ENCODE measurements at regions not wholly inside any gene's neighbourhood (a gene's known extent, or its start where the extent isn't known, plus 50 kb on each side); places are given as distances from the start of the nearest gene placed in this dataset.

DNA sequence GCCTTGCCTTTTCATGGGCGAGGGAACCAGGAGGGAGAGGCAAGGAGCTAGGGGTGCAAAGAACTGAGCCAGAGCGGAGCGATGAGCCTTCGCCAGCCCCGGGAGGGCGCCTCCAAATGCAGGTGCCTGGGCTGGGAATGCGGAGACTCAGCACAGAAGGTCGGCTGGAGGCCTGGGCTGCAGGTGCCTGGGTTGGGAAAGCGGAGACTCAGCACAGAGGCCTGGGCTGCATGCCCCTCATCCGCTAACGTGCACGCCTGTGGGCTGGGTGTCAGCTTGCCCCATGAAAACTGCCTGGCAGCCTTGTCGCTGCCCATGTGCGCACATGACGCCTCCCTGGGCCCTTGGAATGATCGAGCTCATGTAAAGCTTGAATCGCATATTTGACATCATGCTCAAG lies 51.8 kb downstream of the POM121L12 start:
- 92 to 95% (median 93%) methylated on average over 17 of the region's 17 CpGs for WGBS, 3 donors
- DNase-seq (no peak), FAIRE-seq (no peak)
- no peaks in the 10 kb centered on the region for H3K36me3 ChIP-seq (ENCODE audit: control insufficient read depth in 3 of 3, insufficient read depth in 2 of 3, low read depth in 1 of 3, low read length in 3 of 3)
- H3K9me3 ChIP-seq (ENCODE audit: control insufficient read depth in 2 of 2, insufficient read depth in 1 of 2, low read depth in 1 of 2, low read length in 1 of 2) = peaks cover 0 to 11% of the 10 kb centered on the region in 2 donors
- no peaks in the 10 kb centered on the region for H3K27me3 ChIP-seq (ENCODE audit: control insufficient read depth in 3 of 3, insufficient read depth in 3 of 3, low read length in 3 of 3)
- H3K4me1 ChIP-seq (ENCODE audit: control insufficient read depth in 3 of 3, insufficient read depth in 2 of 3, low read depth in 1 of 3, low read length in 2 of 3) = no peaks in the 10 kb centered on the region
- no peak overlapping the region for H3K4me3 ChIP-seq (ENCODE audit: low read depth in 1 of 3, low read length in 3 of 3)
- H3K27ac ChIP-seq (ENCODE audit: low read depth in 1 of 3, low read length in 2 of 3) = no peak overlapping the region

DNA sequence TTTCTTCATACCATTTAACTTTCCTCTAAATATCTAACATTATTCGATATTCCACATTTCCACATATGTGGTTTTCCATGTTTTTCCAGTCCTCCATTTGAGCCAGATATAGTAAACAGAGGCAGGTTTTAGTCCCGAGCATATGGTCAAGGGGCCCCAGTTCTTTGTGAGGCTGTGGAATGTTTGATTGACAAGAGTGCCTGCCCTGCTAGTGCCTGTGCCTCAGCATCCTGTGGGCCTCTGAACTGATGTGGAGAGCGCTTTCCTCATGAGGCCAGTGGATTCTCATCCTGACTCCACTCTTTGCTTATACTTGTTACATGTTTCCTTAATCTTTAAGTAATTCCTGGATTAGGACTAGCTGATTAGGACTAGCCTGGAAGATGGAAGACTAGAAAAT lies 58.8 kb downstream of the POM121L12 start:
- H3K9me3 ChIP-seq (ENCODE audit: control insufficient read depth in 2 of 2, insufficient read depth in 1 of 2, low read depth in 1 of 2, low read length in 1 of 2) = peaks cover 0 to 1% of the 10 kb centered on the region in 2 donors
- FAIRE-seq = no peak
- H3K27ac ChIP-seq (ENCODE audit: low read depth in 1 of 3, low read length in 2 of 3) = no peak overlapping the region
- H3K4me1 ChIP-seq (ENCODE audit: control insufficient read depth in 3 of 3, insufficient read depth in 2 of 3, low read depth in 1 of 3, low read length in 2 of 3) = no peaks in the 10 kb centered on the region
- no peaks in the 10 kb centered on the region for H3K27me3 ChIP-seq (ENCODE audit: control insufficient read depth in 3 of 3, insufficient read depth in 3 of 3, low read length in 3 of 3)
- WGBS, 3 donors = 70 to 81% (median 70%) methylated on average over 3 of the region's 3 CpGs
- no peak overlapping the region for H3K4me3 ChIP-seq (ENCODE audit: low read depth in 1 of 3, low read length in 3 of 3)
- H3K36me3 ChIP-seq (ENCODE audit: control insufficient read depth in 3 of 3, insufficient read depth in 2 of 3, low read depth in 1 of 3, low read length in 3 of 3) = no peaks in the 10 kb centered on the region
- DNase-seq = no peak

DNA sequence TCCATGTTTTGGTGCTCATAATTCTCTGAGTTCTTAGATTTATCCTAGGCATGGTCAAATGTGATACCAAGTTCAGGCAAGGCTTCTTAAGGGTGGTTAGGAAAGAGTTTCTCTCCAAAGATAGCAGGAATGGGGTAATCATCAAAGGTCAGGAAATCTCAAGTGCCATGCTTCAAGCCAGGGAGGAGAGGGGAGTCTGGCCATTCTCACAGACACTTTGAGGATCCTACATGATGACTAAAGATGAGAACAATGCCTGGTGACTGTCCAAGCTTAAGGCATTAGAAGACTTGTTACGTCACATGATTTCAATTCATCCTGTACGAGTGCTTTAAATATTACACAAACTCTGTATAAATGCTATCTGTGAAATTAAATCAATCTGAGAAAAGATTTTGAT lies 59.4 kb downstream of the POM121L12 start:
- 82 to 87% (median 86%) methylated on average over 2 of the region's 2 CpGs for WGBS, 3 donors
- no peak for FAIRE-seq

DNA sequence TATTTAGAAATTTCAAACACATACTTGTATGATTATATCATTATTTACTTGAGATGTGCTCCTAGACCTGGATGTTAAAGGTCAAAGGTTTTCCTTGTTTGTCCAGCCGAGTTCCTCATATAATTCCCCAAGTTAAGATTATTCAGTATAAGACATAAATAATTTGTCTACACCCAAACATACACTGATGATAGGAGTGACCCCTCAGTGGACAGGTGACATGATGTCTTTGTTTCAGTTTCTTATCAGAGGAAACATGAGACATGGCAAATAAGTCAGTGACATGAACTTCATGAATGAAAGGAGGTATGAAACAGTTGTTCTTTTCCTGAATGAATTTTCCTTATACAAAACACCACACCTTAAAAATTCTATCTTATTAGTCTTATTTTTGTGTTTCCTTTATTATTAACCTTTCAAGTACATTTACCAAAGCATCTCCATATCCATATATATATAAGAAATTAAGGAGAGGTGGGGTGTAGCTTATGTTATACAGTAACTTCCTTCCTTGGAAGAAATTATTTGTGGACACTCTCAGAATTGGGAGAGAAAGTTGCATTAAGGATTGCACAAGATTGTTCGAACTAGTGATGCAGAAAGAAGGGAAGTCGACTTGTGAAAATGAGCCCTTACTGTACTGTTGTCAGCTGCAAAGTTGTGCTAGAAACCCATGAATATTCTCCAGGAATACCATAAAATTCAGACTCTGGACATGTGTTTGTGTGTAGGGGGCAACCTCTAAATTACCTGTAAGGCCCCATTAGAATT lies 60.5 kb downstream of the POM121L12 start:
- WGBS, 3 donors = 28 to 44% (median 29%) methylated on average over 3 of the region's 3 CpGs
- Histone ChIP-seq H3K36me3 (ENCODE audit: control insufficient read depth in 3 of 3, insufficient read depth in 2 of 3, low read depth in 1 of 3, low read length in 3 of 3) (no peaks in the 10 kb centered on the region), H3K9me3 (ENCODE audit: control insufficient read depth in 2 of 2, insufficient read depth in 1 of 2, low read depth in 1 of 2, low read length in 1 of 2) (peaks cover 0 to 1% of the 10 kb centered on the region in 2 donors), H3K4me3 (ENCODE audit: low read depth in 1 of 3, low read length in 3 of 3) (no peak overlapping the region), H3K27me3 (ENCODE audit: control insufficient read depth in 3 of 3, insufficient read depth in 3 of 3, low read length in 3 of 3) (no peaks in the 10 kb centered on the region), H3K4me1 (ENCODE audit: control insufficient read depth in 3 of 3, insufficient read depth in 2 of 3, low read depth in 1 of 3, low read length in 2 of 3) (no peaks in the 10 kb centered on the region), H3K27ac (ENCODE audit: low read depth in 1 of 3, low read length in 2 of 3) (no peak overlapping the region)
- DNase-seq (no peak), FAIRE-seq (no peak)

More for the DNA sequence above, 59.4 kb downstream of the POM121L12 start:
- Histone ChIP-seq H3K27ac (ENCODE audit: low read depth in 1 of 3, low read length in 2 of 3) (no peak overlapping the region), H3K36me3 (ENCODE audit: control insufficient read depth in 3 of 3, insufficient read depth in 2 of 3, low read depth in 1 of 3, low read length in 3 of 3) (no peaks in the 10 kb centered on the region), H3K27me3 (ENCODE audit: control insufficient read depth in 3 of 3, insufficient read depth in 3 of 3, low read length in 3 of 3) (no peaks in the 10 kb centered on the region), H3K4me3 (ENCODE audit: low read depth in 1 of 3, low read length in 3 of 3) (no peak overlapping the region), H3K9me3 (ENCODE audit: control insufficient read depth in 2 of 2, insufficient read depth in 1 of 2, low read depth in 1 of 2, low read length in 1 of 2) (peaks cover 0 to 1% of the 10 kb centered on the region in 2 donors), H3K4me1 (ENCODE audit: control insufficient read depth in 3 of 3, insufficient read depth in 2 of 3, low read depth in 1 of 3, low read length in 2 of 3) (no peaks in the 10 kb centered on the region)
- DNase-seq = no peak

DNA sequence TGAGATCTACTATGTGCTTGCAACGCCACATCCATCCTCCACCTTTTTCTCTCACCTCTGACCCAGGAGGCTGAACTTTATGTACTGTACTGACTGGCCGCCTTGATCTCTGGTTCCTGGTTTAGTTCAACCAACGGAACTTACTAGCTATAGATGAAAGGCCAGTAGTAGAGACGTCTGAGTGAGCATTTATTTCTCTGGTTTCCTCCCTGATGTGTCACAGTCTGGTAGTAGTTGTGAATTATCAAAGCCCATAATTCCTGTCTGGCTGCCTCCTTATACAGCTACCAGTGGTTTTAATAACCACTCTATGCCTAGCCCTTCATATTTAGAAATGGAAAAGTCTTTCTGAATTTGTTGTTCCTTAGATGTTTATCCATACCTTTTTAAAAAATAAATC lies 64.7 kb downstream of the POM121L12 start:
- H3K4me1 ChIP-seq (ENCODE audit: control insufficient read depth in 3 of 3, insufficient read depth in 2 of 3, low read depth in 1 of 3, low read length in 2 of 3) = no peaks in the 10 kb centered on the region
- DNase-seq (no peak), FAIRE-seq (no peak)
- H3K27ac ChIP-seq (ENCODE audit: low read depth in 1 of 3, low read length in 2 of 3) = no peak overlapping the region
- H3K27me3 ChIP-seq (ENCODE audit: control insufficient read depth in 3 of 3, insufficient read depth in 3 of 3, low read length in 3 of 3) = no peaks in the 10 kb centered on the region
- no peaks in the 10 kb centered on the region for H3K9me3 ChIP-seq (ENCODE audit: control insufficient read depth in 2 of 2, insufficient read depth in 1 of 2, low read depth in 1 of 2, low read length in 1 of 2)
- H3K36me3 ChIP-seq (ENCODE audit: control insufficient read depth in 3 of 3, insufficient read depth in 2 of 3, low read depth in 1 of 3, low read length in 3 of 3) = no peaks in the 10 kb centered on the region
- H3K4me3 ChIP-seq (ENCODE audit: low read depth in 1 of 3, low read length in 3 of 3) = no peak overlapping the region
- WGBS, 3 donors = 68 to 75% (median 68%) methylated on average over 4 of the region's 4 CpGs

DNA sequence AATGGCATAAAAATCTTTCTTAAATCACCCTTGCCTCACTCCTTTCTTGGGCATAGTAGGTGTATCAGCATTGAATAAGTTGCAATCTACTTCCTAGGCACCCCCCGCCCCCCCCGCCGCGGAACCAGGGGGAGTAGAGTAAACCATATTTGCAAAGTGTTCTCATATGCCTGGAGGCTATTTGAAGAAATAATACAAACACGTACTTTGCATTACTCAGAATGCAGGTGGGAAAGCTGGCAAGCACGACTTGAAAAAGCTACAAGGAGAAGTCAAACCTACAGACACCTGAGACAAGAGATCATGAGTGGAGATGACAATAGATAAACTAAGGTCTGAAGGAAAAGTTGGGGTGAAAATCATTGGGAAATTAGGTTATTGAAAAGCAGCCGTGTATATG lies 65.6 kb downstream of the POM121L12 start:
- no peak for FAIRE-seq
- no peak overlapping the region for H3K4me3 ChIP-seq (ENCODE audit: low read depth in 1 of 3, low read length in 3 of 3)
- DNase-seq = no peak

DNA sequence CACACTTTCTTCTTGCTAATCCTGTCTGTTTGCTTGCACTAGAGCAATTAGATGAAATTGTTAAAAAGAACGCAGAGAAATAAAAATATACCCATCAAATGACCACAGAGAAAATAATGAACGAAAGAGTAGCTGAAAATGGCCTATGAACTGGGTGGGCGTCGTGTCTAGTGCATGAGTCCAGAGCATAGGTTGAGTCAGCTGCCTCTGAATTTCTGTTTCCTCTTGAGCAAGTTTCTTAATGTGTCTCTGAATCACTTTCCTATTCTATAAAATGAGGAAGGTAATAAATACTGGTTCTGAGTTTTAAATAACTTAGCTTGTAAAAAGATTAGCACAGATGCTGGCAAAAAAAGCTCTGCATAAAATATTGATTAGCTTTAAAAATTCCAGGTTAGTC lies 75.0 kb downstream of the POM121L12 start:
- FAIRE-seq (no peak), DNase-seq (no peak)
- Histone ChIP-seq H3K36me3 (ENCODE audit: control insufficient read depth in 3 of 3, insufficient read depth in 2 of 3, low read depth in 1 of 3, low read length in 3 of 3) (no peaks in the 10 kb centered on the region), H3K4me1 (ENCODE audit: control insufficient read depth in 3 of 3, insufficient read depth in 2 of 3, low read depth in 1 of 3, low read length in 2 of 3) (no peaks in the 10 kb centered on the region), H3K27ac (ENCODE audit: low read depth in 1 of 3, low read length in 2 of 3) (no peak overlapping the region), H3K9me3 (ENCODE audit: control insufficient read depth in 2 of 2, insufficient read depth in 1 of 2, low read depth in 1 of 2, low read length in 1 of 2) (no peaks in the 10 kb centered on the region), H3K27me3 (ENCODE audit: control insufficient read depth in 3 of 3, insufficient read depth in 3 of 3, low read length in 3 of 3) (no peaks in the 10 kb centered on the region), H3K4me3 (ENCODE audit: low read depth in 1 of 3, low read length in 3 of 3) (no peak overlapping the region)
- 70 to 81% (median 75%) methylated on average over 4 of the region's 4 CpGs for WGBS, 3 donors

More for the DNA sequence above, 65.6 kb downstream of the POM121L12 start:
- no peak overlapping the region for H3K27ac ChIP-seq (ENCODE audit: low read depth in 1 of 3, low read length in 2 of 3)
- 60 to 85% (median 64%) methylated on average over 7 of the region's 7 CpGs for WGBS, 3 donors
- H3K4me1 ChIP-seq (ENCODE audit: control insufficient read depth in 3 of 3, insufficient read depth in 2 of 3, low read depth in 1 of 3, low read length in 2 of 3) = no peaks in the 10 kb centered on the region
- no peaks in the 10 kb centered on the region for H3K36me3 ChIP-seq (ENCODE audit: control insufficient read depth in 3 of 3, insufficient read depth in 2 of 3, low read depth in 1 of 3, low read length in 3 of 3)
- no peaks in the 10 kb centered on the region for H3K27me3 ChIP-seq (ENCODE audit: control insufficient read depth in 3 of 3, insufficient read depth in 3 of 3, low read length in 3 of 3)
- H3K9me3 ChIP-seq (ENCODE audit: control insufficient read depth in 2 of 2, insufficient read depth in 1 of 2, low read depth in 1 of 2, low read length in 1 of 2) = no peaks in the 10 kb centered on the region

DNA sequence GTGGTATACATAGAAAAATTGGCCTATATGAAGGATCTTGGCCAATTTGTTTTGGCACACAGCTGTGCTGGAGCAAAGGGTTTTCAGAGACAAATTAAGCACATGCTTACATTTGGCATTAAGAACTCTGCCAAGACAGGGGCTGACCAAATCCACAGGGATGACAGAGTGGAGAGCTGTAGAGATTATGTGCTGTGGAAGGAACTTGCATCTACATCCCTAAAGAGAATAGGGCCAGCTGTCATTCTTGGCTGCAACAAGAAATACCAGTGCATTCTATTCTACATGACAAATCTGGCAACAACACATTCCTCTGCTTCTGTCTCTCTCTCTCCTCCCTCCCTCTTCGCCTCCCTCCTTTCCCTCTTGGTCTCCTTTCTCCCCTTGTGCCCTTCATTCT lies 75.6 kb downstream of the POM121L12 start:
- 38 to 58% (median 54%) methylated on average over 1 of the region's 1 CpG for WGBS, 3 donors
- H3K9me3 ChIP-seq (ENCODE audit: control insufficient read depth in 2 of 2, insufficient read depth in 1 of 2, low read depth in 1 of 2, low read length in 1 of 2) = no peaks in the 10 kb centered on the region
- no peak overlapping the region for H3K4me3 ChIP-seq (ENCODE audit: low read depth in 1 of 3, low read length in 3 of 3)
- H3K27me3 ChIP-seq (ENCODE audit: control insufficient read depth in 3 of 3, insufficient read depth in 3 of 3, low read length in 3 of 3) = no peaks in the 10 kb centered on the region
- no peak for DNase-seq
- no peaks in the 10 kb centered on the region for H3K36me3 ChIP-seq (ENCODE audit: control insufficient read depth in 3 of 3, insufficient read depth in 2 of 3, low read depth in 1 of 3, low read length in 3 of 3)
- H3K27ac ChIP-seq (ENCODE audit: low read depth in 1 of 3, low read length in 2 of 3) = no peak overlapping the region
- FAIRE-seq = no peak
- no peaks in the 10 kb centered on the region for H3K4me1 ChIP-seq (ENCODE audit: control insufficient read depth in 3 of 3, insufficient read depth in 2 of 3, low read depth in 1 of 3, low read length in 2 of 3)

DNA sequence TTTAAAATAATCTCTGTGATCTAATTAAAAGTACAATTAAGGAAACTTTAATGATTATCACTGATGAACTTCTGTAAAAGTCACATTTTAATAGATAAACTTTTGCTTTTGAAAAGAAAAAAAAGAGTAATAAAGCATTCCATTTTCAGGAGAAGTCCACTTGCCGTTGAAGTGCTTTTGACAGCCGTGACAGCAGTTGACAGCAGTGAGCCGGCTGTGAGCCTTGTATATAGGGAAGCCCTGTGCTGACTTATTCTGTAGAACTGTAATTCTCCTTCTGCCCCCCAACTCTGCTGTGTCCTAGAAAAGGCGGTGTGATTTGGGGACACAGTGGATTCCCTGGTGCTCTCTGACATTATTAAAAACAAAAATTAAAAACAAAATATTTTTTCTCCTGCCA lies 78.0 kb downstream of the POM121L12 start:
- no peak for FAIRE-seq
- WGBS, 3 donors = 80 to 85% (median 82%) methylated on average over 4 of the region's 4 CpGs
- H3K4me1 ChIP-seq (ENCODE audit: control insufficient read depth in 3 of 3, insufficient read depth in 2 of 3, low read depth in 1 of 3, low read length in 2 of 3) = no peaks in the 10 kb centered on the region

More for the DNA sequence above, 78.0 kb downstream of the POM121L12 start:
- Histone ChIP-seq H3K36me3 (ENCODE audit: control insufficient read depth in 3 of 3, insufficient read depth in 2 of 3, low read depth in 1 of 3, low read length in 3 of 3) (no peaks in the 10 kb centered on the region), H3K9me3 (ENCODE audit: control insufficient read depth in 2 of 2, insufficient read depth in 1 of 2, low read depth in 1 of 2, low read length in 1 of 2) (no peaks in the 10 kb centered on the region), H3K27ac (ENCODE audit: low read depth in 1 of 3, low read length in 2 of 3) (no peak overlapping the region), H3K27me3 (ENCODE audit: control insufficient read depth in 3 of 3, insufficient read depth in 3 of 3, low read length in 3 of 3) (no peaks in the 10 kb centered on the region), H3K4me3 (ENCODE audit: low read depth in 1 of 3, low read length in 3 of 3) (no peak overlapping the region)
- no peak for DNase-seq
